ENCODE measurements at regions not wholly inside any gene's neighbourhood (a gene's known extent, or its start where the extent isn't known, plus 50 kb on each side); places are given as distances from the start of the nearest gene placed in this dataset.

DNA sequence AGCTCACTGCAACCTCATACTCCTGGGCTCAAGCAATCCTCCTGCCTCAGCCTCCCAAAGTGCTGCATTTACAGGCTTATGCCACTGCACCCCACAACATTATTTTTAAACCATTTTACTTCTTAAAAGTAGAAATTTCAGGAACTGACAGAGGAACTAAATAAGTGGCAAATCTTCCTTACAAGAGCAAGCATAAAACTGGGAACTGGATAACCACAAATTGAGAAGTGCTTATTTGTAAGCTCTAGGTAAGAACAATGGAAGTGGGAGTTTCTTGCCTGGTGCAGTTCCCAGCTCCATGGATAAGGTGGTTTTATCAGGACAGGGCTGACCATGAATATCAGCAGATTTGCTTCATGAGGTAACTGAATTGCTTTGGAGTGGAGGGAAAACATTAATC, 655.2 kb downstream of the DIPK2A start:
- H4K20me1 ChIP-seq (ENCODE audit: control insufficient read depth, extremely low read depth, insufficient read depth, low read length) = no peaks in the 10 kb centered on the region
- no peaks in the 10 kb centered on the region for H3K9me3 ChIP-seq (ENCODE audit: control insufficient read depth, insufficient read depth, low read depth, low read length)
- H3K4me2 ChIP-seq (ENCODE audit: extremely low read depth, insufficient read depth, low read length) = no peak overlapping the region
- no peaks in the 10 kb centered on the region for H3K79me2 ChIP-seq (ENCODE audit: control insufficient read depth, insufficient read depth, low read length)
- no peak overlapping the region for H2AFZ ChIP-seq (ENCODE audit: low read length)
- no peak for DNase-seq (ENCODE audit: low read depth in 2 of 2)
- no peak overlapping the region for H3K9ac ChIP-seq (ENCODE audit: insufficient read depth, low read length)
- H3K4me1 ChIP-seq (ENCODE audit: control insufficient read depth, extremely low read depth, insufficient read depth, low read length) = no peaks in the 10 kb centered on the region
- H3K4me3 ChIP-seq (replicated peaks in 1 of 4; ENCODE audit: control extremely low read depth in 1 of 4, insufficient read depth in 1 of 4, low read depth in 3 of 4, low read length in 4 of 4) = no peak overlapping the region
- no peaks in the 10 kb centered on the region for H3K36me3 ChIP-seq (ENCODE audit: control insufficient read depth, insufficient read depth, low read length)
- H3K27me3 ChIP-seq (ENCODE audit: control insufficient read depth, insufficient read depth, low read length) = no peaks in the 10 kb centered on the region
- H3K27ac ChIP-seq (ENCODE audit: insufficient read depth, low read length) = no peak overlapping the region
- TF ChIP-seq EZH2 (IDR thresholded peaks at IDR 0.05; ENCODE audit: low read length, missing control alignments) (no peak), CTCF (conservative IDR thresholded peaks at IDR 0.05 in 1 of 2, IDR thresholded peaks at IDR 0.05 in 1 of 2; ENCODE audit: low read depth in 1 of 2, low read length in 2 of 2) (no peak)

DNA sequence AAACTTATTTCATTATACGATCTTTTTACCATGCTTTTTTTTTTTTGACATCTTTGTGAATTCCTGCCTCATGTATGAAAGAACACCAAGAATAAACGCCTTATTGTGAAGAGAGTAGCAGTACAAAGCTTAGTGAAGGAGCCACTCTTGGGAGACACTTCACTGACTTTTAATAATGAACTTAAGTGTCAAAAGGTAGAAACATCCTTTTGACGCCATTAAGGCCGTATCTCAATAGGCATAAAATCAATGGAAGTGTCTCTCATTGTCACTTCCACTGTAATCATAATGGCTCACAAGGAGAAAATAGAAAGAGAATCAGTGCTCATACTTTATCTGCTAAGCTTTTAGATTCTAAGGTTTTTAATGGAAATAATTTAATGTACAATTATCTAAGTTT, 657.8 kb downstream of the DIPK2A start:
- TF ChIP-seq CTCF (conservative IDR thresholded peaks at IDR 0.05 in 1 of 2, IDR thresholded peaks at IDR 0.05 in 1 of 2; ENCODE audit: low read depth in 1 of 2, low read length in 2 of 2) (no peak), EZH2 (IDR thresholded peaks at IDR 0.05; ENCODE audit: low read length, missing control alignments) (no peak)
- Histone ChIP-seq H3K27ac (ENCODE audit: insufficient read depth, low read length) (no peak overlapping the region), H3K9ac (ENCODE audit: insufficient read depth, low read length) (no peak overlapping the region), H2AFZ (ENCODE audit: low read length) (no peak overlapping the region), H4K20me1 (ENCODE audit: control insufficient read depth, extremely low read depth, insufficient read depth, low read length) (no peaks in the 10 kb centered on the region), H3K36me3 (ENCODE audit: control insufficient read depth, insufficient read depth, low read length) (no peaks in the 10 kb centered on the region), H3K4me1 (ENCODE audit: control insufficient read depth, extremely low read depth, insufficient read depth, low read length) (no peaks in the 10 kb centered on the region), H3K4me3 (replicated peaks in 1 of 4; ENCODE audit: control extremely low read depth in 1 of 4, insufficient read depth in 1 of 4, low read depth in 3 of 4, low read length in 4 of 4) (no peak overlapping the region), H3K9me3 (ENCODE audit: control insufficient read depth, insufficient read depth, low read depth, low read length) (no peaks in the 10 kb centered on the region), H3K4me2 (ENCODE audit: extremely low read depth, insufficient read depth, low read length) (no peak overlapping the region), H3K27me3 (ENCODE audit: control insufficient read depth, insufficient read depth, low read length) (no peaks in the 10 kb centered on the region), H3K79me2 (ENCODE audit: control insufficient read depth, insufficient read depth, low read length) (no peaks in the 10 kb centered on the region)
- DNase-seq (ENCODE audit: low read depth in 2 of 2) = no peak

- H3K4me2 ChIP-seq (ENCODE audit: extremely low read depth, insufficient read depth, low read length) = no peak overlapping the region
- TF ChIP-seq CTCF (conservative IDR thresholded peaks at IDR 0.05 in 1 of 2, IDR thresholded peaks at IDR 0.05 in 1 of 2; ENCODE audit: low read depth in 1 of 2, low read length in 2 of 2) = no peak
- TF ChIP-seq EZH2 (IDR thresholded peaks at IDR 0.05; ENCODE audit: low read length, missing control alignments) = no peak
Measured at GRCh38 chr3:144636833-144637232, 665.2 kb downstream of the DIPK2A start.

More at GRCh38 chr3:144636833-144637232, 665.2 kb downstream of the DIPK2A start:
- Histone ChIP-seq H3K79me2 (ENCODE audit: control insufficient read depth, insufficient read depth, low read length) (no peaks in the 10 kb centered on the region), H3K4me1 (ENCODE audit: control insufficient read depth, extremely low read depth, insufficient read depth, low read length) (no peaks in the 10 kb centered on the region), H3K9ac (ENCODE audit: insufficient read depth, low read length) (no peak overlapping the region), H3K36me3 (ENCODE audit: control insufficient read depth, insufficient read depth, low read length) (no peaks in the 10 kb centered on the region), H4K20me1 (ENCODE audit: control insufficient read depth, extremely low read depth, insufficient read depth, low read length) (no peaks in the 10 kb centered on the region), H3K27ac (ENCODE audit: insufficient read depth, low read length) (no peak overlapping the region), H3K9me3 (ENCODE audit: control insufficient read depth, insufficient read depth, low read depth, low read length) (no peaks in the 10 kb centered on the region), H2AFZ (ENCODE audit: low read length) (no peak overlapping the region), H3K27me3 (ENCODE audit: control insufficient read depth, insufficient read depth, low read length) (no peaks in the 10 kb centered on the region), H3K4me3 (replicated peaks in 1 of 4; ENCODE audit: control extremely low read depth in 1 of 4, insufficient read depth in 1 of 4, low read depth in 3 of 4, low read length in 4 of 4) (no peak overlapping the region)
- DNase-seq (ENCODE audit: low read depth in 2 of 2) = no peak
